HL-60 (cell line): ENCODE measurements at regions not wholly inside any gene's neighbourhood (a gene's known extent, or its start where the extent isn't known, plus 50 kb on each side); places are given as distances from the start of the nearest gene placed in this dataset.

Experiments used
- GABPA ChIP-seq: IDR thresholded peaks from 2 replicates; pipeline ENCODE4 v1.6.1; 2012; ENCODE audit warnings: low read depth
- POLR2AphosphoS5 ChIP-seq: IDR thresholded peaks from 2 replicates; pipeline ENCODE4 v1.6.1; 2012; ENCODE audit warnings: low read depth
- TF ChIP-seq, protein P1 (sequence below): IDR thresholded peaks from one replicate; pipeline ENCODE4 v1.5.1; 2011; ENCODE audit warnings: low read length, control low read depth, inconsistent platforms; ENCODE audit not compliant: insufficient read depth
- TF ChIP-seq, protein P2 (sequence below): IDR thresholded peaks from 2 replicates; pipeline ENCODE4 v1.6.1; 2012; ENCODE audit warnings: low read depth; ENCODE audit not compliant: insufficient replicate concordance

GRCh38 chr2:185892484-185892883, 153.9 kb downstream of the FSIP2 start:
- TF ChIP-seq, protein P1, sequence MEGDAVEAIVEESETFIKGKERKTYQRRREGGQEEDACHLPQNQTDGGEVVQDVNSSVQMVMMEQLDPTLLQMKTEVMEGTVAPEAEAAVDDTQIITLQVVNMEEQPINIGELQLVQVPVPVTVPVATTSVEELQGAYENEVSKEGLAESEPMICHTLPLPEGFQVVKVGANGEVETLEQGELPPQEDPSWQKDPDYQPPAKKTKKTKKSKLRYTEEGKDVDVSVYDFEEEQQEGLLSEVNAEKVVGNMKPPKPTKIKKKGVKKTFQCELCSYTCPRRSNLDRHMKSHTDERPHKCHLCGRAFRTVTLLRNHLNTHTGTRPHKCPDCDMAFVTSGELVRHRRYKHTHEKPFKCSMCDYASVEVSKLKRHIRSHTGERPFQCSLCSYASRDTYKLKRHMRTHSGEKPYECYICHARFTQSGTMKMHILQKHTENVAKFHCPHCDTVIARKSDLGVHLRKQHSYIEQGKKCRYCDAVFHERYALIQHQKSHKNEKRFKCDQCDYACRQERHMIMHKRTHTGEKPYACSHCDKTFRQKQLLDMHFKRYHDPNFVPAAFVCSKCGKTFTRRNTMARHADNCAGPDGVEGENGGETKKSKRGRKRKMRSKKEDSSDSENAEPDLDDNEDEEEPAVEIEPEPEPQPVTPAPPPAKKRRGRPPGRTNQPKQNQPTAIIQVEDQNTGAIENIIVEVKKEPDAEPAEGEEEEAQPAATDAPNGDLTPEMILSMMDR, result no peak
- TF ChIP-seq, protein P2, sequence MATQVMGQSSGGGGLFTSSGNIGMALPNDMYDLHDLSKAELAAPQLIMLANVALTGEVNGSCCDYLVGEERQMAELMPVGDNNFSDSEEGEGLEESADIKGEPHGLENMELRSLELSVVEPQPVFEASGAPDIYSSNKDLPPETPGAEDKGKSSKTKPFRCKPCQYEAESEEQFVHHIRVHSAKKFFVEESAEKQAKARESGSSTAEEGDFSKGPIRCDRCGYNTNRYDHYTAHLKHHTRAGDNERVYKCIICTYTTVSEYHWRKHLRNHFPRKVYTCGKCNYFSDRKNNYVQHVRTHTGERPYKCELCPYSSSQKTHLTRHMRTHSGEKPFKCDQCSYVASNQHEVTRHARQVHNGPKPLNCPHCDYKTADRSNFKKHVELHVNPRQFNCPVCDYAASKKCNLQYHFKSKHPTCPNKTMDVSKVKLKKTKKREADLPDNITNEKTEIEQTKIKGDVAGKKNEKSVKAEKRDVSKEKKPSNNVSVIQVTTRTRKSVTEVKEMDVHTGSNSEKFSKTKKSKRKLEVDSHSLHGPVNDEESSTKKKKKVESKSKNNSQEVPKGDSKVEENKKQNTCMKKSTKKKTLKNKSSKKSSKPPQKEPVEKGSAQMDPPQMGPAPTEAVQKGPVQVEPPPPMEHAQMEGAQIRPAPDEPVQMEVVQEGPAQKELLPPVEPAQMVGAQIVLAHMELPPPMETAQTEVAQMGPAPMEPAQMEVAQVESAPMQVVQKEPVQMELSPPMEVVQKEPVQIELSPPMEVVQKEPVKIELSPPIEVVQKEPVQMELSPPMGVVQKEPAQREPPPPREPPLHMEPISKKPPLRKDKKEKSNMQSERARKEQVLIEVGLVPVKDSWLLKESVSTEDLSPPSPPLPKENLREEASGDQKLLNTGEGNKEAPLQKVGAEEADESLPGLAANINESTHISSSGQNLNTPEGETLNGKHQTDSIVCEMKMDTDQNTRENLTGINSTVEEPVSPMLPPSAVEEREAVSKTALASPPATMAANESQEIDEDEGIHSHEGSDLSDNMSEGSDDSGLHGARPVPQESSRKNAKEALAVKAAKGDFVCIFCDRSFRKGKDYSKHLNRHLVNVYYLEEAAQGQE, result no peak
- TF ChIP-seq POLR2AphosphoS5 (no peak), GABPA (no peak)
